GM23248 (cell line): ENCODE measurements at regions not wholly inside any gene's neighbourhood (a gene's known extent, or its start where the extent isn't known, plus 50 kb on each side); places are given as distances from the start of the nearest gene placed in this dataset.

Source experiments
- DNase-seq: peaks from one replicate; pipeline ENCODE4 v3.0.0-alpha.2; 2015
- H2AFZ ChIP-seq: fragments of 200-600 bp; sonication (generic); 2 replicates; pipeline ENCODE4 v1.6.1; 2016; ENCODE audit warnings: antibody characterized with exemption
- H3F3A ChIP-seq: fragments of 200-600 bp; sonication (generic); 2 replicates; pipeline ENCODE4 v1.6.1; 2016; ENCODE audit warnings: mild to moderate bottlenecking, antibody characterized with exemption, mixed run types; ENCODE audit not compliant: insufficient read depth
- H3K27ac ChIP-seq: fragments of 200-600 bp; sonication (generic); 2 replicates; pipeline ENCODE4 v1.5.1; 2016; ENCODE audit warnings: mild to moderate bottlenecking
- H3K27me3 ChIP-seq: fragments of 200-600 bp; sonication (generic); replicated peaks from 2 replicates; pipeline ENCODE4 v1.6.1; 2016; ENCODE audit warnings: mild to moderate bottlenecking; ENCODE audit not compliant: insufficient read depth
- H3K36me3 ChIP-seq: fragments of 200-600 bp; sonication (generic); 2 replicates; pipeline ENCODE4 v1.6.1; 2016; ENCODE audit warnings: low read depth, mild to moderate bottlenecking
- H3K4me1 ChIP-seq: fragments of 200-600 bp; sonication (generic); 2 replicates; pipeline ENCODE4 v1.6.1; 2016; ENCODE audit warnings: mild to moderate bottlenecking; ENCODE audit not compliant: insufficient read depth
- H3K4me2 ChIP-seq: fragments of 200-600 bp; sonication (generic); one replicate; pipeline ENCODE4 v1.6.1; 2016; ENCODE audit warnings: mild to moderate bottlenecking; ENCODE audit not compliant: unreplicated experiment
- H3K4me3 ChIP-seq: fragments of 200-600 bp; sonication (generic); 2 replicates; pipeline ENCODE4 v1.5.1; 2016; ENCODE audit warnings: mild to moderate bottlenecking
- H3K79me2 ChIP-seq: fragments of 200-600 bp; sonication (generic); 2 replicates; pipeline ENCODE4 v1.6.1; 2016; ENCODE audit warnings: mild to moderate bottlenecking; ENCODE audit not compliant: insufficient read depth
- H3K9ac ChIP-seq: fragments of 200-600 bp; sonication (generic); 2 replicates; pipeline ENCODE4 v1.6.1; 2016; ENCODE audit warnings: mild to moderate bottlenecking
- H3K9me2 ChIP-seq: fragments of 200-600 bp; sonication (generic); 2 replicates; pipeline ENCODE4 v1.6.1; 2016; ENCODE audit warnings: mixed run types, mild to moderate bottlenecking, moderate library complexity; ENCODE audit not compliant: insufficient read depth
- H3K9me3 ChIP-seq: fragments of 200-600 bp; sonication (generic); one replicate; pipeline ENCODE4 v1.6.1; 2017; ENCODE audit warnings: low read depth
- H4K20me1 ChIP-seq: fragments of 200-600 bp; sonication (generic); 2 replicates; pipeline ENCODE4 v1.6.0; 2016; ENCODE audit not compliant: insufficient read depth
- EZH2 ChIP-seq: fragments of 200-600 bp; sonication (generic); IDR thresholded peaks from 2 replicates; pipeline ENCODE4 v1.6.1; 2018; ENCODE audit warnings: antibody characterized with exemption, mild to moderate bottlenecking; ENCODE audit not compliant: insufficient read depth, poor library complexity, severe bottlenecking
- EZH2phosphoT487 ChIP-seq: fragments of 200-600 bp; sonication (generic); IDR thresholded peaks from 2 replicates; pipeline ENCODE4 v1.6.1; 2018; ENCODE audit warnings: antibody characterized with exemption, moderate library complexity, mild to moderate bottlenecking, low read depth; ENCODE audit not compliant: insufficient read depth
- WGBS, 2 experiments: methylation state at CpG; one replicate each; pipeline ENCODE4 v1.1.6; 2015 to 2017; ENCODE audit warnings: low lambda C conversion rate in 2 of 2, low coverage in 1 of 2; ENCODE audit errors: missing lambda C conversion rate in 2 of 2; 5-methylcytosine and 5-hydroxymethylcytosine counted together
- in situ Hi-C: fragments of 300-500 bp; cut with MboI; formaldehyde crosslinking; loops from 2 replicates; pipeline ENCODE4 v1.15.0; 2020

GRCh38 chr17:77548967-77549366 lies 408.2 kb downstream of the SEC14L1 start:
- Histone ChIP-seq H4K20me1 (no peaks in the 10 kb centered on the region), H3K36me3 (no peaks in the 10 kb centered on the region), H3K27me3 (peaks cover 36% of the 10 kb centered on the region), H3K9me2 (no peaks in the 10 kb centered on the region), H3K27ac (no peak overlapping the region), H3K9ac (no peak overlapping the region), H3K4me2 (no peak overlapping the region), H3K9me3 (no peaks in the 10 kb centered on the region), H2AFZ (no peak overlapping the region), H3F3A (no peaks in the 10 kb centered on the region), H3K4me1 (no peaks in the 10 kb centered on the region), H3K79me2 (no peaks in the 10 kb centered on the region), H3K4me3 (no peak overlapping the region)
- in situ Hi-C loops = loop anchor here (10.0 kb wide), 1 partner anchor 466 kb away; no protein-coding TSS in a partner anchor
- no peak for TF ChIP-seq EZH2
- 41 to 47% methylated on average over 5 of the region's 5 CpGs for WGBS, 2 experiments
- no peak for DNase-seq

GRCh38 chr17:77549726-77550366 lies 408.7 kb upstream of the TNRC6C start:
- no peak for DNase-seq
- Histone ChIP-seq H3K27me3 (peaks cover 31% of the 10 kb centered on the region), H3K4me2 (no peak overlapping the region), H3K79me2 (no peaks in the 10 kb centered on the region), H3K9ac (no peak overlapping the region), H4K20me1 (no peaks in the 10 kb centered on the region), H3K9me3 (no peaks in the 10 kb centered on the region), H3K36me3 (no peaks in the 10 kb centered on the region), H3K27ac (no peak overlapping the region), H2AFZ (no peak overlapping the region), H3F3A (no peaks in the 10 kb centered on the region), H3K4me3 (no peak overlapping the region), H3K4me1 (no peaks in the 10 kb centered on the region), H3K9me2 (no peaks in the 10 kb centered on the region)
- no peak for TF ChIP-seq EZH2phosphoT487
- no peak for TF ChIP-seq EZH2
- WGBS, 2 experiments = 63 to 65% methylated on average over 9 to 10 of the region's 10 CpGs
- in situ Hi-C loops = loop anchor here (10.0 kb wide), 1 partner anchor 465 kb away; no protein-coding TSS in a partner anchor

GRCh38 chr17:77553459-77554066 lies 404.9 kb upstream of the TNRC6C start:
- Histone ChIP-seq H3K4me1 (no peaks in the 10 kb centered on the region), H3K27me3 (peaks cover 38% of the 10 kb centered on the region), H3F3A (no peaks in the 10 kb centered on the region), H4K20me1 (no peaks in the 10 kb centered on the region), H3K27ac (no peak overlapping the region), H3K79me2 (no peaks in the 10 kb centered on the region), H3K4me3 (no peak overlapping the region), H2AFZ (no peak overlapping the region), H3K36me3 (no peaks in the 10 kb centered on the region), H3K9me2 (no peaks in the 10 kb centered on the region), H3K9ac (no peak overlapping the region), H3K4me2 (no peak overlapping the region), H3K9me3 (no peaks in the 10 kb centered on the region)
- WGBS, 2 experiments = 60 to 62% methylated on average over 5 of the region's 5 CpGs
- in situ Hi-C loops = no loop called here
- no peak for TF ChIP-seq EZH2phosphoT487
- no peak for TF ChIP-seq EZH2
- no peak for DNase-seq

- Histone ChIP-seq H3K9ac (no peak overlapping the region), H3K9me3 (no peaks in the 10 kb centered on the region), H3K79me2 (no peaks in the 10 kb centered on the region), H3K36me3 (no peaks in the 10 kb centered on the region), H3K4me2 (no peak overlapping the region), H3K27me3 (peaks cover 50% of the 10 kb centered on the region), H3K4me3 (no peak overlapping the region), H2AFZ (no peak overlapping the region), H3K4me1 (no peaks in the 10 kb centered on the region), H3F3A (no peaks in the 10 kb centered on the region), H4K20me1 (no peaks in the 10 kb centered on the region), H3K27ac (no peak overlapping the region), H3K9me2 (no peaks in the 10 kb centered on the region)
- 76 to 78% methylated on average over 16 of the region's 16 CpGs for WGBS, 2 experiments
- in situ Hi-C loops = no loop called here
- no peak for DNase-seq
- no peak for TF ChIP-seq EZH2
- no peak for TF ChIP-seq EZH2phosphoT487
Measured at GRCh38 chr17:77555121-77555591, 403.3 kb upstream of the TNRC6C start.
